NCI-H1417 treated with DMSO at 0.1 percent for 48 hours (cell line): ENCODE measurements at regions not wholly inside any gene's neighbourhood (a gene's known extent, or its start where the extent isn't known, plus 50 kb on each side); places are given as distances from the start of the nearest gene placed in this dataset.
"Not testable (repeated sequence)": the region's sequence is repeated elsewhere in the genome, so short reads cannot be mapped to it uniquely, and the experiment has no call there.

Source experiments
- DNase-seq: peaks from one replicate; lab custom pipeline; 2025; lab: John Stamatoyannopoulos, UW

- DNase-seq, result no peak
Observed at GRCh38 chr5:96528826-96529474, 95.9 kb upstream of the PCSK1 start.

- no peak for DNase-seq
Observed at GRCh38 chr5:96529559-96529958, 96.5 kb upstream of the PCSK1 start.

- DNase-seq, result no peak
Observed at GRCh38 chr5:96530901-96531300, 97.9 kb upstream of the PCSK1 start.

GRCh38 chr5:96533371-96533770 lies 100.3 kb upstream of the PCSK1 start:
- DNase-seq, result no peak

GRCh38 chr5:96537386-96537785 lies 104.3 kb upstream of the PCSK1 start:
- DNase-seq, result no peak

GRCh38 chr5:96538808-96539250 lies 105.8 kb upstream of the PCSK1 start:
- DNase-seq, result no peak

- no peak for DNase-seq
Observed at GRCh38 chr5:96546120-96546519, 113.1 kb upstream of the PCSK1 start.

GRCh38 chr5:96547486-96547885 lies 114.4 kb upstream of the PCSK1 start:
- DNase-seq, result no peak

- no peak for DNase-seq
Observed at GRCh38 chr5:96548905-96549304, 113.3 kb upstream of the CAST start.

- DNase-seq, result not testable (repeated sequence)
Observed at GRCh38 chr5:96560857-96561256, 101.3 kb upstream of the CAST start.

- no peak for DNase-seq
Observed at GRCh38 chr5:96562614-96563013, 99.6 kb upstream of the CAST start.

GRCh38 chr5:96563816-96564215 lies 98.4 kb upstream of the CAST start:
- DNase-seq, result no peak

- peak; percentile 28 for DNase-seq
Observed at GRCh38 chr5:96565582-96566265, 96.5 kb upstream of the CAST start.

- DNase-seq, result no peak
Observed at GRCh38 chr5:96566833-96567587, 95.2 kb upstream of the CAST start.

- no peak for DNase-seq
Observed at GRCh38 chr5:96569332-96569731, 92.8 kb upstream of the CAST start.

- no peak for DNase-seq
Observed at GRCh38 chr5:96569770-96570169, 92.4 kb upstream of the CAST start.

GRCh38 chr5:96572864-96573512 lies 89.2 kb upstream of the CAST start:
- DNase-seq, result no peak

GRCh38 chr5:96573513-96573894 lies 88.7 kb upstream of the CAST start:
- no peak for DNase-seq

- no peak for DNase-seq
Observed at GRCh38 chr5:96576876-96577275, 85.3 kb upstream of the CAST start.

GRCh38 chr5:96577909-96578308 lies 84.3 kb upstream of the CAST start:
- DNase-seq, result no peak

GRCh38 chr5:96579711-96580110 lies 82.5 kb upstream of the CAST start:
- DNase-seq, result no peak

GRCh38 chr5:96582343-96582742 lies 79.8 kb upstream of the CAST start:
- peak; percentile 18 for DNase-seq

- DNase-seq, result no peak
Observed at GRCh38 chr5:96584712-96585111, 77.5 kb upstream of the CAST start.
